ENCODE measurements at regions not wholly inside any gene's neighbourhood (a gene's known extent, or its start where the extent isn't known, plus 50 kb on each side); places are given as distances from the start of the nearest gene placed in this dataset.
"Not testable (repeated sequence)": the region's sequence is repeated elsewhere in the genome, so short reads cannot be mapped to it uniquely, and the experiment has no call there.

- no peaks in the 10 kb centered on the region for H3K27me3 ChIP-seq (ENCODE audit: control insufficient read depth, insufficient read depth, low read length)
- WGBS (ENCODE audit: insufficient coverage) = no CpG with 5 or more reads among the region's 5 CpGs
- H3K4me1 ChIP-seq (ENCODE audit: control insufficient read depth, insufficient read depth, low read length) = no peaks in the 10 kb centered on the region
- DNase-seq = no peak
- H3K36me3 ChIP-seq (ENCODE audit: control insufficient read depth, insufficient read depth, low read length) = no peaks in the 10 kb centered on the region
- no peak overlapping the region for H3K4me3 ChIP-seq (ENCODE audit: low read length)
- H3K27ac ChIP-seq (ENCODE audit: low read length) = no peak overlapping the region
- H3K9me3 ChIP-seq (replicated peaks; ENCODE audit: control insufficient read depth, low read depth, low read length) = no peaks in the 10 kb centered on the region
Observed at GRCh38 chr3:159273070-159273469, 471.2 kb downstream of the MFSD1 start.

GRCh38 chr3:159273608-159274007 lies 471.8 kb downstream of the MFSD1 start:
- DNase-seq = peak; percentile 70
- H3K4me3 ChIP-seq (ENCODE audit: low read length) = no peak overlapping the region
- no peaks in the 10 kb centered on the region for H3K4me1 ChIP-seq (ENCODE audit: control insufficient read depth, insufficient read depth, low read length)
- no CpG with 5 or more reads among the region's 6 CpGs for WGBS (ENCODE audit: insufficient coverage)
- no peaks in the 10 kb centered on the region for H3K27me3 ChIP-seq (ENCODE audit: control insufficient read depth, insufficient read depth, low read length)
- H3K36me3 ChIP-seq (ENCODE audit: control insufficient read depth, insufficient read depth, low read length) = no peaks in the 10 kb centered on the region
- H3K9me3 ChIP-seq (replicated peaks; ENCODE audit: control insufficient read depth, low read depth, low read length) = no peaks in the 10 kb centered on the region
- no peak overlapping the region for H3K27ac ChIP-seq (ENCODE audit: low read length)

- H3K27ac ChIP-seq (ENCODE audit: low read length) = no peak overlapping the region
- no peaks in the 10 kb centered on the region for H3K27me3 ChIP-seq (ENCODE audit: control insufficient read depth, insufficient read depth, low read length)
- 40% methylated on average over 1 of the region's 1 CpG for WGBS (ENCODE audit: insufficient coverage)
- H3K9me3 ChIP-seq (replicated peaks; ENCODE audit: control insufficient read depth, low read depth, low read length) = no peaks in the 10 kb centered on the region
- no peaks in the 10 kb centered on the region for H3K4me1 ChIP-seq (ENCODE audit: control insufficient read depth, insufficient read depth, low read length)
- H3K4me3 ChIP-seq (ENCODE audit: low read length) = no peak overlapping the region
- DNase-seq = no peak
- H3K36me3 ChIP-seq (ENCODE audit: control insufficient read depth, insufficient read depth, low read length) = no peaks in the 10 kb centered on the region
Observed at GRCh38 chr3:159275741-159276140, 473.9 kb downstream of the MFSD1 start.

GRCh38 chr3:159277814-159278213 lies 476.0 kb downstream of the MFSD1 start:
- H3K4me1 ChIP-seq (ENCODE audit: control insufficient read depth, insufficient read depth, low read length) = no peaks in the 10 kb centered on the region
- H3K36me3 ChIP-seq (ENCODE audit: control insufficient read depth, insufficient read depth, low read length) = no peaks in the 10 kb centered on the region
- H3K27me3 ChIP-seq (ENCODE audit: control insufficient read depth, insufficient read depth, low read length) = no peaks in the 10 kb centered on the region
- no peak for DNase-seq
- no peak overlapping the region for H3K27ac ChIP-seq (ENCODE audit: low read length)
- H3K9me3 ChIP-seq (replicated peaks; ENCODE audit: control insufficient read depth, low read depth, low read length) = no peaks in the 10 kb centered on the region
- 63% methylated on average over 2 of the region's 5 CpGs for WGBS (ENCODE audit: insufficient coverage)
- no peak overlapping the region for H3K4me3 ChIP-seq (ENCODE audit: low read length)

GRCh38 chr3:159280386-159281191 lies 478.7 kb downstream of the MFSD1 start:
- H3K9me3 ChIP-seq (replicated peaks; ENCODE audit: control insufficient read depth, low read depth, low read length) = no peaks in the 10 kb centered on the region
- no peak overlapping the region for H3K27ac ChIP-seq (ENCODE audit: low read length)
- H3K36me3 ChIP-seq (ENCODE audit: control insufficient read depth, insufficient read depth, low read length) = no peaks in the 10 kb centered on the region
- DNase-seq = peak; percentile 3
- no CpG with 5 or more reads among the region's 10 CpGs for WGBS (ENCODE audit: insufficient coverage)
- H3K27me3 ChIP-seq (ENCODE audit: control insufficient read depth, insufficient read depth, low read length) = no peaks in the 10 kb centered on the region
- H3K4me3 ChIP-seq (ENCODE audit: low read length) = no peak overlapping the region
- no peaks in the 10 kb centered on the region for H3K4me1 ChIP-seq (ENCODE audit: control insufficient read depth, insufficient read depth, low read length)

- no CpG with 5 or more reads among the region's 1 CpG for WGBS (ENCODE audit: insufficient coverage)
- no peaks in the 10 kb centered on the region for H3K27me3 ChIP-seq (ENCODE audit: control insufficient read depth, insufficient read depth, low read length)
- H3K4me3 ChIP-seq (ENCODE audit: low read length) = no peak overlapping the region
- H3K4me1 ChIP-seq (ENCODE audit: control insufficient read depth, insufficient read depth, low read length) = no peaks in the 10 kb centered on the region
- DNase-seq = no peak
- H3K9me3 ChIP-seq (replicated peaks; ENCODE audit: control insufficient read depth, low read depth, low read length) = no peaks in the 10 kb centered on the region
- H3K36me3 ChIP-seq (ENCODE audit: control insufficient read depth, insufficient read depth, low read length) = no peaks in the 10 kb centered on the region
- no peak overlapping the region for H3K27ac ChIP-seq (ENCODE audit: low read length)
Observed at GRCh38 chr3:159293493-159293892, 491.6 kb downstream of the MFSD1 start.

GRCh38 chr3:159301961-159302360 lies 500.1 kb downstream of the MFSD1 start:
- Histone ChIP-seq H3K9me3 (replicated peaks; ENCODE audit: control insufficient read depth, low read depth, low read length) (no peaks in the 10 kb centered on the region), H3K4me3 (ENCODE audit: low read length) (no peak overlapping the region), H3K27me3 (ENCODE audit: control insufficient read depth, insufficient read depth, low read length) (no peaks in the 10 kb centered on the region), H3K36me3 (ENCODE audit: control insufficient read depth, insufficient read depth, low read length) (no peaks in the 10 kb centered on the region), H3K4me1 (ENCODE audit: control insufficient read depth, insufficient read depth, low read length) (no peaks in the 10 kb centered on the region), H3K27ac (ENCODE audit: low read length) (no peak overlapping the region)
- WGBS (ENCODE audit: insufficient coverage) = 57% methylated on average over 1 of the region's 1 CpG
- DNase-seq = no peak

- H3K36me3 ChIP-seq (ENCODE audit: control insufficient read depth, insufficient read depth, low read length) = no peaks in the 10 kb centered on the region
- DNase-seq = no peak
- H3K4me3 ChIP-seq (ENCODE audit: low read length) = no peak overlapping the region
- H3K9me3 ChIP-seq (replicated peaks; ENCODE audit: control insufficient read depth, low read depth, low read length) = no peaks in the 10 kb centered on the region
- H3K4me1 ChIP-seq (ENCODE audit: control insufficient read depth, insufficient read depth, low read length) = no peaks in the 10 kb centered on the region
- no peak overlapping the region for H3K27ac ChIP-seq (ENCODE audit: low read length)
- no peaks in the 10 kb centered on the region for H3K27me3 ChIP-seq (ENCODE audit: control insufficient read depth, insufficient read depth, low read length)
Observed at GRCh38 chr3:159305017-159305416, 503.2 kb downstream of the MFSD1 start.

GRCh38 chr3:159316706-159317105 lies 514.9 kb downstream of the MFSD1 start:
- not testable (repeated sequence) for DNase-seq; H3K4me1 ChIP-seq (ENCODE audit: control insufficient read depth, insufficient read depth, low read length); H3K27ac ChIP-seq (ENCODE audit: low read length); H3K36me3 ChIP-seq (ENCODE audit: control insufficient read depth, insufficient read depth, low read length); H3K4me3 ChIP-seq (ENCODE audit: low read length); H3K27me3 ChIP-seq (ENCODE audit: control insufficient read depth, insufficient read depth, low read length); H3K9me3 ChIP-seq (replicated peaks; ENCODE audit: control insufficient read depth, low read depth, low read length)
- no CpG with 5 or more reads among the region's 3 CpGs for WGBS (ENCODE audit: insufficient coverage)

GRCh38 chr3:159319156-159319555 lies 517.3 kb downstream of the MFSD1 start:
- Histone ChIP-seq H3K4me1 (ENCODE audit: control insufficient read depth, insufficient read depth, low read length) (no peaks in the 10 kb centered on the region), H3K27me3 (ENCODE audit: control insufficient read depth, insufficient read depth, low read length) (no peaks in the 10 kb centered on the region), H3K27ac (ENCODE audit: low read length) (no peak overlapping the region), H3K9me3 (replicated peaks; ENCODE audit: control insufficient read depth, low read depth, low read length) (peaks cover 2% of the 10 kb centered on the region), H3K4me3 (ENCODE audit: low read length) (no peak overlapping the region), H3K36me3 (ENCODE audit: control insufficient read depth, insufficient read depth, low read length) (no peaks in the 10 kb centered on the region)
- no peak for DNase-seq

All from muscle of leg (tissue), 3 donors.